ENCODE measurements at regions not wholly inside any gene's neighbourhood (a gene's known extent, or its start where the extent isn't known, plus 50 kb on each side); places are given as distances from the start of the nearest gene placed in this dataset.

GRCh38 chr1:87508247-87508787 lies 179.6 kb downstream of the LMO4 start:
- no peak for DNase-seq (ENCODE audit: low read depth)

GRCh38 chr1:87510540-87510939 lies 181.9 kb downstream of the LMO4 start:
- DNase-seq (ENCODE audit: low read depth), result no peak

- DNase-seq (ENCODE audit: low read depth), result no peak
Measured at GRCh38 chr1:87511449-87511848, 182.8 kb downstream of the LMO4 start.

- no peak for DNase-seq (ENCODE audit: low read depth)
Measured at GRCh38 chr1:87512431-87512830, 183.8 kb downstream of the LMO4 start.

GRCh38 chr1:87513255-87513654 lies 184.6 kb downstream of the LMO4 start:
- no peak for DNase-seq (ENCODE audit: low read depth)

- DNase-seq (ENCODE audit: low read depth), result no peak
Measured at GRCh38 chr1:87513966-87514660, 185.4 kb downstream of the LMO4 start.

GRCh38 chr1:87515781-87516180 lies 187.1 kb downstream of the LMO4 start:
- no peak for DNase-seq (ENCODE audit: low read depth)

- no peak for DNase-seq (ENCODE audit: low read depth)
Measured at GRCh38 chr1:87518794-87519193, 190.1 kb downstream of the LMO4 start.

GRCh38 chr1:87521452-87521851 lies 192.8 kb downstream of the LMO4 start:
- DNase-seq (ENCODE audit: low read depth), result no peak

- no peak for DNase-seq (ENCODE audit: low read depth)
Measured at GRCh38 chr1:87523466-87523865, 194.8 kb downstream of the LMO4 start.

GRCh38 chr1:87524021-87524754 lies 195.5 kb downstream of the LMO4 start:
- DNase-seq (ENCODE audit: low read depth), result no peak

- DNase-seq (ENCODE audit: low read depth), result no peak
Measured at GRCh38 chr1:87528754-87529517, 200.3 kb downstream of the LMO4 start.

GRCh38 chr1:87530042-87530807 lies 201.5 kb downstream of the LMO4 start:
- no peak for DNase-seq (ENCODE audit: low read depth)

GRCh38 chr1:87535551-87535950 lies 206.9 kb downstream of the LMO4 start:
- DNase-seq (ENCODE audit: low read depth), result no peak

- no peak for DNase-seq (ENCODE audit: low read depth)
Measured at GRCh38 chr1:87539147-87539546, 210.5 kb downstream of the LMO4 start.

GRCh38 chr1:87542697-87543096 lies 214.0 kb downstream of the LMO4 start:
- DNase-seq (ENCODE audit: low read depth), result no peak

- DNase-seq (ENCODE audit: low read depth), result no peak
Measured at GRCh38 chr1:87549738-87550137, 221.1 kb downstream of the LMO4 start.

GRCh38 chr1:87553511-87553910 lies 224.8 kb downstream of the LMO4 start:
- DNase-seq (ENCODE audit: low read depth), result no peak

- no peak for DNase-seq (ENCODE audit: low read depth)
Measured at GRCh38 chr1:87555366-87555765, 226.7 kb downstream of the LMO4 start.

- DNase-seq (ENCODE audit: low read depth), result no peak
Measured at GRCh38 chr1:87556326-87556725, 227.6 kb downstream of the LMO4 start.

GRCh38 chr1:87558921-87559320 lies 230.2 kb downstream of the LMO4 start:
- DNase-seq (ENCODE audit: low read depth), result no peak

- no peak for DNase-seq (ENCODE audit: low read depth)
Measured at GRCh38 chr1:87560137-87560536, 231.5 kb downstream of the LMO4 start.
